HG02884 (cell line): ENCODE measurements at regions not wholly inside any gene's neighbourhood (a gene's known extent, or its start where the extent isn't known, plus 50 kb on each side); places are given as distances from the start of the nearest gene placed in this dataset.

ENCODE experiments used
- ATAC-seq: cut with Tn5 transposase; IDR thresholded peaks from one replicate; pipeline ENCODE4 v1.9.1; 2021; ENCODE audit warnings: mild to moderate bottlenecking, moderate library complexity; ENCODE audit not compliant: unreplicated experiment

DNA sequence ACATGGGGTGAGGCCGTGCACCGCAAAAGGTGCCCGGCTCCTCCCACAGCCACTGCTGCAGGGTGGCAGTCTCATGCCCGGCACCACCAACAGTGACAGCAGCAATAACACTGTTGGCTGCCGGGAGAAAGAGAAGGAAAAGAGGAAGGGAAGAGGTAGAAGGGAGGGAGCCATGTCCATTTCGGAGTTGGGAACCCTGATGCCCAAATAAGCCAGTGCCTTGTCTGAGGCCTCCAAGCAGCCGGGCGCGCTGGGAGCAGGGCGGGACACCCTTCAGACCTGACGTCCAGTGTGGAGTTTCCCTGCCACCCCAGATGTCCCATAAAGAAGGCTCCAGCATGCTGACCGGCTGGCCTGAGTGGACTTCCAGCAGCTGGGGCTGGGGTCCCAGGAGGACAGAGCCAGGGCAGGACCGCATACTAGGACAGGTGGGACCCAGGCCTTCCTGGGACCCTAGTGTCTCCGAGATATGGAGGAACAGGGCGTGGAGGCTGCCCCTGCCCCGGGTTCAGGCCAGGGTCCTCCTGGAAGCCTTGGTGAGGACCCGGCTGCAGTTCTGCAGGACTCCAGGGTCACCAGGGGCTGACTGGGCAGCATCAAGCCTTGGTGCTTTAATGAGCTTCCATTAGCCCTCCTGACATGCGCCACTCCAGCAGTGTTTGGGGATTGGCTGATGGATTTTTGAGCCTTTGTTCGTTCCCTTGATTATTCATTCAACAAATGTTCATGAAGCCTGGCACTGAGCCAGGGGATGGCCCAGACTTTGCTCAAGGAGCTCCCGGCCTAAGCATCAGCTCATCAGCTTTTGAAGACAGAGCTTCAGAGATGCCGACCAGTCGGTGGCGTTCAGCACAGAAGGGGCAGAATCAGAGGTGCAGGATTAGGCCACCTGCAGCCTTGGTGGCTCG, 223.6 kb upstream of the CIBAR2 start:
- ATAC-seq = no peak

DNA sequence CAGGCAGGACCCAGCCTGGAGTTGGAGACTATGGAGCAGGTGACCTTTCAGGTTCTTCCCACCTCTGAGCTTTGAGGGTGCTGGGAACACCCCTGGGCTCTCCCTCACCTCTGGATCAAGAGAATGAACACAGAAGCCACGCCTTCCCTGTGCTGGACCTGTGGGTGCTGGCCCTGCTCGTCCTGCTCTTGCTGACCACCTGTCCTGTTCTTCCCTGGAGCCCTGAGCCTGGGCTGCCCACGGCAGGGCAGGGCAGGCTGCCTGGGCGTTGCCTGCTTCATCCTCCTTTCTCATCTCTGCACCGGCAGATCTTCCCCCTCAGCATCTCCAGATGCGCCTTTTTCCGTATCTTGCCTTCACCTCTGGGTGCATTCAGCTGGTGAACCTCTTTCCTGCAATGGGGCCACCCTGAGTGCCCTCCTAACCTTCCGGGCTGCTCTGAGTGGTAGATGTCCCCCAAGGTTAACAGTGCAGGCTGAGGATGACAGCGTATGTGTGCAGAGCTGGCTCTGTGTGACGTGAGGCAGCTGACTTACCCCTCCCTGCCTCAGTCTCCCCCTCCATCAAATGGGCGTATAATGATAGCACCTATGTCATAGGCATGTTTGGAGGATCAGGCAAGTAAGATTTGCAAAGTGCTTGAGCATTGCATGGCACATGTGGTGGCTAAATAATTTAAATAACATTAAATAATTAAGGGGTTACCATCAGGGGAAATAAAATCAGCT, 225.8 kb upstream of the CIBAR2 start:
- no peak for ATAC-seq

DNA sequence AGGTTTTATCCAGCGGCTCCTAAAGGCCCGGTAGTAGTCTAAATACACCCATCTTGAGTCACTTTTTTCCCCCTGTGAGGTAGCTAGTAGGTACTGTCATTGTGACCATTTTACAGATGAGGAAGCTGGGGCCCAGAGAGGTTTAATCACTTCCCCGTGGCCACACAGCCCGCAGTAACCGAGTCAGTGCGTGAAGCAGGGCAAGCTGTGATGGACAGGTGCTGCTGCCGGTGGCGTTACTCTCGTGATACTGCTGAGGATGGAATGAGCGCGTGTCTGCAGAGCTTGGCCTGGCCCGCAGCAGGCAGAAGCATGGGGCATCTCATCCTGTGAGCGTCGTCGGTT, 226.3 kb upstream of the CIBAR2 start:
- no peak for ATAC-seq

DNA sequence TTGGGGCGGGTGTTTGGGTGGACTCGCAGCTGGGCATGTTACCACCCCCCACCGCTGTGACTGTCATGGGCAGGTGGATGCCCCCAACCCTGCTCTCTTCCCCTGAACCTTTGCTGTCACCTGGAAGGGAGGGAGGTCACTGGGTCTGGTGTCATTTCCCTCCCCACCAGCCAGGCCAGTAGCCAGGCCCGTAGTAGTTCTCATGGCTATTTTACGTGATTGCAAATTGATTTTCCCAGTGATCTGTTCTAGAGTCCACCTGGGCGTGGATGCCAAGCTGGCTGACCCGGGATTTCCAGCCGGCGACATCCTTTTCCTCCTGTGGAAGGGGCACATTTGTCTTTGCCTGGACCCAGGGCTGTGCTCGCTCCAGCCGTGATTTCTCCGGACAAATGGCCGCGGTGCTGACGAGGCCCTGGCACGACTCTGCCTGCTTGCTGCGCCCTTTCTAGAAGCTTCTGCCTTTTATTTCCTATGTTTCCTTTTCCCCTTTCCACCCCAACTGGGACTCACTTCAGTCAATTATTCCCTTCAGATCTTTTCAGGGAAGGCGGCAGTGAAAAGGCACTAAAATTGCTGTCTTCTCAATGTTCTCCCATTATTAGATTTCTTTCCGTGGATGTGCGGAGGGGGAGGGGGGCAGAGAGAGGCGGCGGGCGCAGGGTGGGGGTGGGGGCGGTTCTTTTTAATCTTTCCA, 226.9 kb upstream of the CIBAR2 start:
- ATAC-seq = no peak

DNA sequence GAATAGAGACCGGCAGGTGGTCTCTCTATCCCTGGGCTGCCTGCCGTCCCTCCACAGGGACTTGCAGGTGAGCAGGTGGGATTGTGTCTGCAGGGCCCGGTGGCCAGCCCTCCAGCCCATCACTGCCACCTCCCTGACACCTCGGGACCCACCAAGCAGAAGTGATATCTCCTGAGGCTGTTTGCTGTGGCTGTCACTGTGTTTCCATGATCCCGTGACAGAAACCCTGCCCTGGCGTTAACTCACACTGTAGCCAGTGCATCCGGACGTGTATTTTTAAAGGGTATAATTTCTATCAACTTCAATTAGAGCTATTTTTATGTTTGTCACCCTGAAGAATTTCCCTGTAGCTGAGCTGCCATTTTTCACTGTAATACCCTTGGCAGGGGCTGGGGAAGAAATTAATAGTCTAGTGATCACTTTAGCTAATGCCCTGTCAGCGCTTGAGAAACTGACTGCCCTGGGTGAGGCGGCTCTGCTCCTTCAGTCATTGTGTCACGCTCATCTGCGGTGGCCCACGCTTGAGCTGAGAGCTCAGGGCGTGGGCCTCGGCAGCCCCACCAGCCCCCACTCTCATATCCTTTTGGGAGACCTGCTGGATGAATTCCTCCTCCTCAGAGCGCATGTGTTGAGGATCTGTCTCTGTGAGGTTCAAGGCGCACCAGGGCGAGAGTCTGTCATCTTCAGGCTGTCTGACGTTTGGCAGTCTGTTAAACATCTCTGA, 229.9 kb upstream of the CIBAR2 start:
- no peak for ATAC-seq

DNA sequence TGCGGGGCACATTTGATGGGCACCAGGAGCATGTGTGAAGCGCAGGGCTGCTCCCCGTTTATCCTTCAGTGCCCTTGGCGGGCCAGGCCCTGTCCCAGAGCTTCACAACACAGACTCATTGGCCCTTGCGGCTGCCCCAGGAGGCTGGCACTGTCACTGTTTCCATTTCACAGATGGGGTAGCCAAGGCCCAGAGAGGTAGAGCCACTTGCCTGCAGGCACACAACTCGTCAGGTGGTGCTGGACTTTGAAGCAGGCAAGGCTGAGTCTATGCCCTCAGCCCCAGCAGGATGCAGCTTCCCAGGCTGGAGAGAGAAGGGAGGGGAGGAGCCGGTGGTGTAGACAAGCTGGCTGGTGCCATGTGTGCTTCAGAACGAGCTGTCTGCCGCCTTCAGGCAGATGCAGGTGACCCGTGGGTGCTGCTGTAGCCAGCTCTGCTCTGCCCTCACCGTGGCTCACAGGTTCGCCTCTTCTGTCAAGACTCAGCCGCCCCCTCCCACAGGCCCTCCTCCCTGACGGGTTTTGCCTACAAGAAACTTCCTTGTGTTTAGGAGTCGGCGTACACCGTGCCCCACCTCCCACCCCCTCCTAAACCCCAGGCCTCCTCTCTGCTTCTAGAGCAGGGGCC, 232.3 kb upstream of the CIBAR2 start:
- ATAC-seq = no peak

DNA sequence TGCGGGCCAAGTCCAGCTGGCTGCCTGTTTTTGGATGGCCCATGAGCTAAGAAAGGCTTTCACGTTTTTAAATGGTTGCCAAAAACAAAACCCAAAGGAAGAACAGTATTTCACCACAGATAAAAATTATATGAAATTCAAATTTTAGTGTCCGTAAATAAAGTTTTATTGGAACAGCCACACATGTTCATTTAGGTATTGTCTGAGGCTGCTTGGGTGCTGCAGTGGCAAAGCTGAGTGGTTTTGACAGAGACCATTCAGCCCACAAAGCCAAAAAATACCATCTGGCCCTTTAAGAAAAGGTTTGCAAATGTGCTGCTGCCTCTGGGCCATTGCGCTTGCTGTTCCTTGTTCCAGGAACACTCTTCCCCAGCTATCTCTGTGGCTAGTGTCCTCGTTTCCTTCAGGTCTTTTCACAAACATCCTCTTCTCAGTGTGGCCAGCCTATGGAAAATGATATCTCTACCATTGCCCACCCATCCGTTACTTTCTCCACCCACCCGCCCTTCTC, 232.9 kb upstream of the CIBAR2 start:
- no peak for ATAC-seq

DNA sequence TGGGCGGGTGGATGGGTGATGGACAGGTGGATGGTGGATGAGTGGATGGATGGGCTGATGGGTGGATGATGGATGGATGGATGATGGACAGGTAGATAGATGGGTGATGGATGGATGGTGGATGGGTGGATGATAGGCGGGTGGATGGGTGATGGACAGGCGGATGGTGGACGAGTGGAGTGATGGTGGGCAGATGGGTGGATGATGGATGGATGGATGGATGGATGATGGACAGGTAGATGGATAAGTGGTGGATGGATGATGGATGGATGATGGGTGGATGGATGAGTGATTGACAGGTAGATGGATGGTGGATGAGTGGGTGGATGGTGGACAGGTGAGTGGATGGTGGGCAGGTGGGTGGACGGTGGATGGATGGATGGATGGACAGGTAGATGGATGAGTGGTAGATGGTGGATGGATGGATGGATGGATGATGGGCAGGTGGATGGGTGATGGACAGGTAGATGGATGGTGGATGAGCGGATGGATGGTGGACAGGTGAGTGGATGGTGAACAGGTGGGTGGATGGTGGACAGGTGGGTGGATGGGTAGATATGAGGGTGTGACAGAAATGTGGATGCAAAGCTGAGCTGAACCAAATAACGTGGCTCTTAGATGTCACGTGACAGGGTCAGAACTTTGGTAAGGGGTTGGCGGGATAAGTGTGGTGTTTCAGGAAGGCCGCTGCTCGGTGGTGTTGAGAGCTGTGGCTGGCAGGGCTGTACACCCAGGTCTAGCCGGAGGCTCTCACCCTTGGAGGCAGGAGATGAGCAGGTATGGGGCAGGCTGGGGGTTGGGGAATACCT, 234.3 kb upstream of the CIBAR2 start:
- ATAC-seq = no peak

DNA sequence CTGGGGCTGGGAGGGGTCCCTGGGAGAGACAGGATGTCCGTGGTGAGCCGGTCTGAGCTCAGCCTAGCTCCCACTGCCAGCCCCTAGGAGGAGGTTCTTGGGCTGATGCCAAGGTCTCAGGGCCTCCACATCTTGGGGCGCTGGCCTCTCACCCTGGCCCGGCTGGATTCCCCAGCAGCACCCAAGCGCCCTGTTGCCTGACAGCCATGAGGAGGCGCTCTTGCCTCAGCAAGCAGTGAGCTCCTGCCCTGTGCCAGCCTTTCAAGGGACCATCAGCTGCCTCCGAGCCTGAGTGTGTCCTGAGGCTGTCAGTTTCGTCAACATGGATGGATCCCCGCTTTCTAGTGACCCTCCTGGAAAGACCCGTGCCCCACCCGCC, 234.9 kb upstream of the CIBAR2 start:
- ATAC-seq = no peak

DNA sequence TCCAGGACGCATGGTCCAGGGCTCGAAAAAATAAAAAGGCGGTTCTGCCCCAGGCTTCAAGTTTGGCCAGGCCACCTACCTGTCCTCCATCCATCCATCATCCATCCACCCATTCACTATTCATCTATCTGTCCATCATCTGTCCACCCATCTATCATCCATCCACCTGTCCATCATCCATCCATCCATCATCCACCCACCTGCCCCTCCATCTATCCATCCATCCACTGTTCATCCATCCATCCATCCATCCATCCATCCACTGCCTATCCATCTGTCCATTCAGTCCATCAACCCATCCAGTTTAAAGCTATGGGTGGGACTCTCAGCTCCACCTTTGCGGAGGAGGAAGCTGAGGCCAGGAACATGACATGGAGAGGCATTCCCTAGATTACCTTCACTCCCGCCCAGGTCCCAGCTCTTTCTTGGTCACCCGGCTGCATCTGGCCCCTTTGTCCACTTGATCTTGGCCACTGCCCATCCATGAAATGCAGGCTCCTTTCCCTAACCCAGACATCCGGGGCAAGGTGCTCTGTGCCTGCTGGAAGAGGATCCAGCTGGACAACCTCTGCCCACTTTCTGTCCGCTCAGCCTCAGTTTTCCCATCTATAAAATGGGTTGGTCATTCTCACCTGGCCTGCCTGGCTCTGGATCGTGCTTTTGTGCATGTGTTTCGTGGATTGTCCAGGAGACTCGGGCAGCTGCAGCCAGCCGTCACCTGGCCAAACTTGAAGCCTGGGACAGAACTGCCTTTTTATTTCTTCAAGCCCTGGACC, 236.0 kb upstream of the CIBAR2 start:
- ATAC-seq = no peak

DNA sequence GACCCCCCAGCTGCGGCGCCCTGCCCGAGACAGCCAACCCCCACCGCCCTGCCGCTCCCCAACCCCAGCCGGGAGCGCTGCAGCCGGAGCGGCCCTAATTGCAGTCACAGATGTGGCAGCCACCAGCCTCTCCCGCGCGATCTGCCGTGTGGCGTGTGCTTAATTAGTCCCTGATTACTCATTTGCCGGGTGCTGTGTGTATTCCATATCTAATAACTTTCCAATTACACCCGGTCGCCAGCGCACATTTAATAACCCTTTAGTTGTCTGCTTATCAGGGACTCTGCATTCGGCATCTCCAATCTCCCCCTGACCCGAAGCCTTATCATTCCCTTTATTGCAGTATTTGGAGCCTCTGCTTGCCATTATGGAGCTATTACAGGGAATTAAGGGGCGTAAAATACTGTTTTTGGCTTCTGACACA, 236.7 kb upstream of the CIBAR2 start:
- ATAC-seq = no peak

DNA sequence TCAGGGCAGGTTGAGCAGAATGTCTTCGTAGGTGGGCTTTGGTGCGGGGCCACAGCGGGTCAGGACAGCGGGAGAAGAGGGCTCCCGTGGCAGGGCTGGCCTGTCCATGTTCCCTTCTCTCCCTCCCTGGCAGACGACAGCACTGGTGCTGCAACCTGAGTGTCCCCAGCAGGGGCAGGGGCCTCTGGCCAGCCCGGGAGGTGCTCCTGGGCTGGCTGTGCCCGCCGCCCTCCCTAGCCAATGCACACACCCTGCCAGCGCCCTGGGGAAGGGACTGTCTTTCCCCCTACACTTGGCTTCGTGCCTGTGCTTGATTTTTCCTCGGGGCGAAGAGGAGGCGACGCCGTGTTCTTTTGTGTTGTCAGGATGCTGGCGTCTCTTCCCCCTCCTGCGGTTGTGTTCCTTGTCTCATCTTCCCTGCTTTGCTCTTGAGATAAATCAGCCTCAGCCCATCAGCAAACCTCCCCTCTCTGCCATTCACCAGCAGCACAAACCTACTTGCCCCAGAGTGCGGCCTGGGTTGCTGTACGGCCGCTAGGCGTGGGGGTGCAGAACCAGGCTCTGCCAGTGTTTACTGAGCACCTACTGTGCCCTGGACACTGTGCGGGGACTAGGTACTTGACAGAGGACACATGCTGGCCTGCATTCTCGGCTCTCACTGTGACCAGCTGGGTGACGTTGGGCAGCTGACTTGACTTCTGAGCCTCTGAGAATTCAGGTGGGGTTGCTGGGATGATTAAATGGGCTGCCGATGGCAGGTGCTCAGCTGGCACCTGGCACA, 237.3 kb upstream of the CIBAR2 start:
- no peak for ATAC-seq

DNA sequence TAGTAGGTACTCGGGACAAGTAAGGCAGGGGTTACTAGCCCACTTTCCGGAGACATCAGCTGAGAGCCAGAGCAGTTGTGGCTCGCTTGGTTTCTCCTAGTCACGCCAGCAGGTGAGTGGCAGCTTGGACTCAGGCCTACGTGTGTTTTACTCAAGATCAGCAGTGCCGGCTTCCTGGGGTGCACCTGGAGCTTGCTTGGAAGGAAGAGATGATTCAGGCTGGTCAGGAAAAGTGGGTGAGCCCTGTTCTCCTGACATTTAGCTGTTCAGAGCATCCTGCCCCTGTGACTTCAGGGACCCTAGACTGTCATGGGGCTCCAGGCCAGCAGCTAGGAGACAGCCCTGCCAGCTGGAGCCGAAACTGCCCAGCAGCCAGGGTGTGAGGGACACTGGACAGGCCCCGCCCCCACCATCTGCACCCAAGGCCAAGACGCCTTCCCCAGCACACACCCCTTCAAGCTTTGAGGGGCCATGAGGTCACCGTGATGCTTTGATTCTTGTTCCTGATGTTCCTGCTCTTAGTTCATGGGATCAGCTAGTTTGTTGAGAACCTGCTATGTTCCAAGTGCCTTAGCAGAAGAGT, 238.0 kb upstream of the CIBAR2 start:
- no peak for ATAC-seq

DNA sequence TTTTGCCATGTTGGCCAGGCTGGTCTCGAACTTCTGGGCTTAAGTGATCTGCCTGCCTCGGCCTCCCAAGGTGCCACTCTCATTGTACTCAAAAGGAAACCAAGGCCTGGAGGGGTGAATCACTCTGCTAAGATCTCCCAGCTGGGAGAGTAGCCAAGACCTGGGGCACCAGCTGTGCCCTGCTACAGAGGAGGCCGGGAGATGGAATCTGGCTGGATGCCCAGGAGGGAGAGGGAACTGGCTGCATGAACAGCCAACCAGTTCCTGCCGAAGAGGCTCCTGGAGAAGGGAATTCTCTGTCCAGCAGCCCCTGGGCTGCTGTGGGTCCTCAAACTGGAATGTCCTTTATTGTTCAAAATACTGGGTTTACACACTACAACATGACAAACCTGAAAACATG, 238.7 kb upstream of the CIBAR2 start:
- no peak for ATAC-seq

DNA sequence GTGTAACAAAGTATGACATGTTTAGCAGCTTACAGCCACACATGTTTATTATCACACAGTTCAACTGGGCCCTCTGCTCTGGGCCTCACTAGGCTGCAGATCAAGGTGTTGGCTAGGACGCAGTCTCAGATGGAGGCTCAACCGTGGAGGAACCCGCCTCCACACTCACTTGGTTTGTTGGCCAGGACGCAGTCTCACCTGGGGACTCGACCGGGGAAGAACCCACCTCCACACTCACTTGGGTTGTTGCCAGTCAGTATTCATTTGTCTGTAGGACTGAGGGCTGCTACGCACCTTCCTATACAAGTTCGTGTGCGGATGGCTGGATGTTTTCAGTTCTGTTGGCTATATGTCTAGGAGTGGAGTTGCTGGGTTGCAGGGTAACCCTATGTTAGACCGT, 240.7 kb upstream of the CIBAR2 start:
- ATAC-seq = no peak

DNA sequence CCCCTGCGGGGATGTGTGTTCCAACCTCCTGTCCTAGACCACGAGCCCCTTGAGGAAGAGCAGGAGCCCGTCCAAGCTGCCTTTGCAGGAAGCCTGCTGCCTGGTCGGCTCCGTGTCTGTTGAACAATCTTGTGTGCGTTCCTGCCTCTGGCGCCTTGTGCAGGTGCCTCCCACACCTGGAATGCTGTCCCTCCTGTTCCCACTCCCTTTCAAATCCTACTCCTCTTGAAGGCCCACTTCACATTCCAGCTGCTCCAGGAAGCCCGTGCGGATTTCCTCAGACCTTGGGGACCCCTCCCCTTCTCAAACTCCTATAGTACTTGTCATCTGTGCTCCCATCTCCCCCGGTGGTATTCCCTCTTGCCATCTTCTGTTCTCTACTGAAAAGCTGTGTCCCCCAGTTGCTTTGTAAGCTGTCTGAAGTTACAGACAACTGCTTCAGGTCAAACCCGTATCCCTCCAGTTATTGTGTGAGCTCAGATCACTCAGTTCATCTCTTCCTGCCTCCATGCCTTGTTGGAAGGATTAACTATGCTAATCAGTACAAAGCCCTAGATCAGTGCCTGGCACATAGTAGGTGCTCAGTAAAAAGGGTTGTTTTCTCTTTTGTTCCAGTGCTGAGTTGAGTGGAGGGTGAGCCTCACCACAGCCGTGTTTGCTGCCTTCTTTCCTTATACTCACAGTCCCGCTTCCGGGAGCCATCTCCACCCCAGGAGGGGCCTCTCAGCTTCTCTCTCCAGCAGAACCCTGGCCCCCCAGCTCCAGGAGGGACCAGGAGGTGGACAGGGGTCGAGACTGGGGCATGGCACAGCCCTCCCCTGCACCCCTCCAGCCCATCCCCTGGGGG, 241.8 kb upstream of the CIBAR2 start:
- ATAC-seq = no peak
